ENCODE measurements at regions not wholly inside any gene's neighbourhood (a gene's known extent, or its start where the extent isn't known, plus 50 kb on each side); places are given as distances from the start of the nearest gene placed in this dataset.

GRCh38 chr2:165009466-165009865, 54.1 kb upstream of the SLC38A11 start:
- no peak overlapping the region for H2BK20ac ChIP-seq (ENCODE audit: low read depth, low read length, poor library complexity, severe bottlenecking)
- Mint-ChIP-seq H3K36me3 (ENCODE audit: insufficient read depth in 1 of 3, low read depth in 3 of 3) (no peaks in the 10 kb centered on the region), H3K4me1 (peaks cover 3 to 5% of the 10 kb centered on the region in 2 experiments; a peak in 2 of 4 replicates), H3K27ac (no peak overlapping the region), H3K27me3 (ENCODE audit: low read depth) (peaks cover 2% of the 10 kb centered on the region), H3K4me3 (no peak overlapping the region), H3K9me3 (no peaks in the 10 kb centered on the region)
- H3K9ac ChIP-seq (ENCODE audit: extremely low read depth, insufficient read length, low read length) = no peak overlapping the region
- H3K27me3 ChIP-seq (ENCODE audit: insufficient read depth, low read length) = no peaks in the 10 kb centered on the region
- no peak overlapping the region for H2BK12ac ChIP-seq (ENCODE audit: insufficient read length, low read depth, low read length)
- no peak overlapping the region for H2AK5ac ChIP-seq (ENCODE audit: insufficient read length, low read length)
- H3K56ac ChIP-seq (ENCODE audit: insufficient read length, low read depth, low read length) = no peak overlapping the region
- no peak overlapping the region for H3T11ph ChIP-seq (ENCODE audit: low read length)
- no peaks in the 10 kb centered on the region for H3K79me1 ChIP-seq (ENCODE audit: insufficient read depth, low read depth, low read length, poor library complexity, severe bottlenecking)
- H2AFZ ChIP-seq (ENCODE audit: low read length) = no peak overlapping the region
- DNase-seq = no peak
- no peak overlapping the region for H2BK120ac ChIP-seq (ENCODE audit: low read depth, low read length, poor library complexity, severe bottlenecking)
- WGBS (ENCODE audit: extremely low coverage, insufficient read length, low lambda C conversion rate) = no CpG with 5 or more reads among the region's 1 CpG
- no peak overlapping the region for H2BK5ac ChIP-seq (ENCODE audit: insufficient read length, low read length)
- H3K4ac ChIP-seq (ENCODE audit: low read depth, low read length) = no peak overlapping the region
- no peaks in the 10 kb centered on the region for H3K79me2 ChIP-seq (ENCODE audit: insufficient read depth, low read length)
- H3K9me3 ChIP-seq (ENCODE audit: control insufficient read depth, low read depth, low read length) = no peaks in the 10 kb centered on the region
- no peak overlapping the region for H2BK15ac ChIP-seq (ENCODE audit: low read depth, low read length)
- H4K91ac ChIP-seq (ENCODE audit: insufficient read length, low read depth, low read length) = no peak overlapping the region
- no peak overlapping the region for H4K5ac ChIP-seq (ENCODE audit: insufficient read length, low read depth, low read length)
- H4K8ac ChIP-seq (replicated peaks; ENCODE audit: insufficient read length, low read depth, low read length) = no peak overlapping the region
- H3K14ac ChIP-seq (ENCODE audit: insufficient read depth, low read length) = no peak overlapping the region
- no peak overlapping the region for H3K18ac ChIP-seq (ENCODE audit: insufficient read length, low read depth, low read length)
- no peaks in the 10 kb centered on the region for H3K23me2 ChIP-seq (ENCODE audit: insufficient read length, low read depth, low read length, poor library complexity, severe bottlenecking)
- no peak for TF ChIP-seq CTCF (conservative IDR thresholded peaks at IDR 0.05)
- no peaks in the 10 kb centered on the region for H4K20me1 ChIP-seq (ENCODE audit: control insufficient read depth, insufficient read depth, insufficient read length)
- H3K23ac ChIP-seq (ENCODE audit: insufficient read length, low read depth, low read length) = no peak overlapping the region
- no peaks in the 10 kb centered on the region for H3K4me1 ChIP-seq (ENCODE audit: insufficient read depth, low read length)
- H3K27ac ChIP-seq (ENCODE audit: insufficient read length, low read depth, low read length) = no peak overlapping the region
- no peak overlapping the region for H3K4me2 ChIP-seq (ENCODE audit: insufficient read depth, insufficient read length, low read length)
